ENCODE measurements at regions not wholly inside any gene's neighbourhood (a gene's known extent, or its start where the extent isn't known, plus 50 kb on each side); places are given as distances from the start of the nearest gene placed in this dataset.
"Not testable (repeated sequence)": the region's sequence is repeated elsewhere in the genome, so short reads cannot be mapped to it uniquely, and the experiment has no call there.

GRCh38 chr1:96596226-96596922 is 125.2 kb upstream of the PTBP2 start:
- TF ChIP-seq POLR2A (IDR thresholded peaks at IDR 0.05) (no peak), CTCF (IDR thresholded peaks at IDR 0.05) (peak in 2 of 6 experiments; percentile 25 to 40)

GRCh38 chr1:96597218-96597617 is 124.4 kb upstream of the PTBP2 start:
- Histone ChIP-seq H3K27me3 (no peaks in the 10 kb centered on the region), H3K4me1 (peaks cover 0 to 6% (median 0%) of the 10 kb centered on the region in 3 donors), H3K36me3 (no peaks in the 10 kb centered on the region), H3K4me3 (no peak overlapping the region), H3K27ac (no peak overlapping the region), H3K9me3 (no peaks in the 10 kb centered on the region)
- WGBS, 2 donors: 70 to 92% methylated on average over 1 of the region's 1 CpG
- TF ChIP-seq CTCF (IDR thresholded peaks at IDR 0.05) (no peak), POLR2A (IDR thresholded peaks at IDR 0.05) (no peak)
- no peak for DNase-seq
- intact Hi-C loops (cut with DNase I): no loop called here

More at GRCh38 chr1:96596226-96596922, 125.2 kb upstream of the PTBP2 start:
- Histone ChIP-seq H3K9me3 (no peaks in the 10 kb centered on the region), H3K27ac (no peak overlapping the region), H3K4me3 (no peak overlapping the region), H3K36me3 (no peaks in the 10 kb centered on the region), H3K27me3 (no peaks in the 10 kb centered on the region), H3K4me1 (peaks cover 0 to 6% (median 0%) of the 10 kb centered on the region in 3 donors)
- no peak for DNase-seq
- WGBS, 2 donors: 45 to 48% methylated on average over 4 of the region's 4 CpGs
- intact Hi-C loops (cut with DNase I): no loop called here

GRCh38 chr1:96598416-96599168 is 123.0 kb upstream of the PTBP2 start:
- WGBS, 2 donors: 47 to 61% methylated on average over 4 of the region's 4 CpGs
- H3K9me3 ChIP-seq: no peaks in the 10 kb centered on the region
- H3K36me3 ChIP-seq: no peaks in the 10 kb centered on the region
- H3K4me1 ChIP-seq: peaks cover 0 to 6% (median 0%) of the 10 kb centered on the region in 3 donors
- intact Hi-C loops (cut with DNase I): no loop called here
- TF ChIP-seq CTCF (IDR thresholded peaks at IDR 0.05) (no peak), POLR2A (IDR thresholded peaks at IDR 0.05) (no peak)
- no peaks in the 10 kb centered on the region for H3K27me3 ChIP-seq
- no peak for DNase-seq
- H3K4me3 ChIP-seq: no peak overlapping the region
- H3K27ac ChIP-seq: peak overlapping the region in 1 of 4 donors; percentile 40

DNA sequence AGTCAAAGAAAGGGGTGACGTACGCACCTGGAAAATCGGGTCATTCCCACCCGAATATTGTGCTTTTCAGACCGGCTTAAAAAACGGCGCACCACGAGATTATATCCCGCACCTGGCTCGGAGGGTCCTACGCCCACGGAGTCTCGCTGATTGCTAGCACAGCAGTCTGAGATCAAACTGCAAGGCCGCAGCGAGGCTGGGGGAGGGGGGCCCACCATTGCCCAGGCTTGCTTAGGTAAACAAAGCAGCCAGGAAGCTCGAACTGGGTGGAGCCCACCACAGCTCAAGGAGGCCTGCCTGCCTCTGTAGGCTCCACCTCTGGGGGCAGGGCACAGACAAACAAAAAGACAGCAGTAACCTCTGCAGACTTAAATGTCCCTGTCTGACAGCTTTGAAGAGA is 117.0 kb upstream of the PTBP2 start:
- WGBS, 2 donors: 95 to 100% methylated on average over 2 to 4 of the region's 16 CpGs
- H3K4me1 ChIP-seq; H3K4me3 ChIP-seq; H3K36me3 ChIP-seq; H3K9me3 ChIP-seq; H3K27ac ChIP-seq; DNase-seq; intact Hi-C loops (cut with DNase I); H3K27me3 ChIP-seq: not testable (repeated sequence)

DNA sequence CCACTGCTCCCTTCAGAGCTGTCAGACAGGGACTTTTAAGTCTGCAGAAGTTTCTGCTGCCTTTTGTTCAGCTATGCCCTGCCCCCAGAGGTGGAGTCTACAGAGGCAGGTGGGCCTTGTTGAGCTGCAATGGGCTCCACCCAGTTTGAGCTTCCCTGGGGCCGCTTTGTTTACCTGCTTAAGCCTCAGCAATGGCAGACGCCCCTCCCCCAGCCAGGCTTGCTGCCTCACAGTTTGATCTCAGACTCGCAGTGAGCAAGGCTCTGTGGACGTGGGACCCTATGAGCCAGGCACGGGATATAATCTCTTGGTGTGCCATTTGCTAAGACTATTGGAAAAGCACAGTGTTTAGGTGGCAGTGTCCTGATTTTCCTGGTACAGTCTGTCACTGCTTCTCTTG is 104.2 kb upstream of the PTBP2 start:
- 93% methylated on average over 3 of the region's 5 CpGs; no CpG with 5 or more reads in 1 of the 2 donors for WGBS, 2 donors
- H3K36me3 ChIP-seq; DNase-seq; H3K4me1 ChIP-seq; H3K9me3 ChIP-seq; H3K27me3 ChIP-seq; intact Hi-C loops (cut with DNase I); H3K27ac ChIP-seq; H3K4me3 ChIP-seq: not testable (repeated sequence)

DNA sequence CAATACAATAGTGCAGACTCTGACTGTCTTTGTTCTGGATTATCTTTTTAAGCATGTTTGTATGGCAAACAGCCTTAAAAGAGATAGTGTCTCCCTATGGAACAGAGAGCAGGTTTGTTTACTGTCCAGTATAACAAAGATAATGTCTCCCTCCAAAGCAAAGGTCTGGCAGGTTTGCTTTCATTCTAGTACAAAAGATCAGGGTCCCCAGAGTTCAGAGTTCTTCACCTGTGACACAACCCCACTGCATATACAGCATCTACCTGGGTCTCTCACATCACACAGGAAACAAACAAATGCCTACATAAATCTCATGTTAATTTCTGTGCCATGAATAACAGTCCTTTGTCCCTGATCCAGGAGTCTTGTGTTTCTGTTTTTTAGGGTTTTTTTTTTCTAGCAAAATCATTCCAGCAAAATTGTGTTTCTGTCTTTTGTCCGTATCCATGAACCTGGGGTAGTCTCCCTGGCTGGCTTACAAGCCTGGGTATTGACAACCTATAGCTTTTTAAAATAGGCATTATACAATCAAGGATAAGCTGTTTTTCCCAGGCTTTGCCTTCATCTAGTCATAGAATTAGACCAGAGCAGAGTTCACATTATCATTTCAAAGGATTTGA is 89.4 kb upstream of the PTBP2 start:
- no peaks in the 10 kb centered on the region for H3K9me3 ChIP-seq
- 94 to 96% methylated on average over 1 of the region's 1 CpG for WGBS, 2 donors
- TF ChIP-seq POLR2A (IDR thresholded peaks at IDR 0.05): no peak
- no peak for TF ChIP-seq CTCF (IDR thresholded peaks at IDR 0.05)
- no peak for DNase-seq
- H3K27me3 ChIP-seq: no peaks in the 10 kb centered on the region
- no peaks in the 10 kb centered on the region for H3K36me3 ChIP-seq
- no peak overlapping the region for H3K27ac ChIP-seq
- H3K4me1 ChIP-seq: no peaks in the 10 kb centered on the region
- no peak overlapping the region for H3K4me3 ChIP-seq
- intact Hi-C loops (cut with DNase I): no loop called here
